HG03558 (cell line): ENCODE measurements at regions not wholly inside any gene's neighbourhood (a gene's known extent, or its start where the extent isn't known, plus 50 kb on each side); places are given as distances from the start of the nearest gene placed in this dataset.
"Not testable (repeated sequence)": the region's sequence is repeated elsewhere in the genome, so short reads cannot be mapped to it uniquely, and the experiment has no call there.

Experiments used
- ATAC-seq: cut with Tn5 transposase; IDR thresholded peaks from one replicate; pipeline ENCODE4 v1.9.1; 2021; ENCODE audit warnings: moderate number of reproducible peaks; ENCODE audit not compliant: unreplicated experiment; ENCODE audit errors: extremely low read depth

- no peak for ATAC-seq
Measured at GRCh38 chr20:12699374-12700228, 309.2 kb upstream of the SPTLC3 start.

- no peak for ATAC-seq
Measured at GRCh38 chr20:12700701-12701100, 308.1 kb upstream of the SPTLC3 start.

- no peak for ATAC-seq
Measured at GRCh38 chr20:12702312-12702711, 306.5 kb upstream of the SPTLC3 start.

GRCh38 chr20:12715371-12715770, 293.4 kb upstream of the SPTLC3 start:
- ATAC-seq: no peak

- no peak for ATAC-seq
Measured at GRCh38 chr20:12715991-12716680, 292.6 kb upstream of the SPTLC3 start.

- ATAC-seq: no peak
Measured at GRCh38 chr20:12717061-12717460, 291.7 kb upstream of the SPTLC3 start.

- no peak for ATAC-seq
Measured at GRCh38 chr20:12718619-12719018, 290.2 kb upstream of the SPTLC3 start.

- ATAC-seq: no peak
Measured at GRCh38 chr20:12721636-12722035, 287.1 kb upstream of the SPTLC3 start.

GRCh38 chr20:12722091-12722490, 286.7 kb upstream of the SPTLC3 start:
- no peak for ATAC-seq

- no peak for ATAC-seq
Measured at GRCh38 chr20:12723811-12724210, 285.0 kb upstream of the SPTLC3 start.

- ATAC-seq: no peak
Measured at GRCh38 chr20:12728782-12729181, 280.0 kb upstream of the SPTLC3 start.

- no peak for ATAC-seq
Measured at GRCh38 chr20:12729326-12729725, 279.4 kb upstream of the SPTLC3 start.

GRCh38 chr20:12733811-12734210, 275.0 kb upstream of the SPTLC3 start:
- no peak for ATAC-seq

GRCh38 chr20:12737497-12737896, 271.3 kb upstream of the SPTLC3 start:
- ATAC-seq: no peak

- no peak for ATAC-seq
Measured at GRCh38 chr20:12737900-12738299, 270.9 kb upstream of the SPTLC3 start.

- ATAC-seq: no peak
Measured at GRCh38 chr20:12740647-12741046, 268.1 kb upstream of the SPTLC3 start.

GRCh38 chr20:12744037-12744436, 264.7 kb upstream of the SPTLC3 start:
- ATAC-seq: no peak

- ATAC-seq: no peak
Measured at GRCh38 chr20:12748359-12748994, 260.3 kb upstream of the SPTLC3 start.

GRCh38 chr20:12750221-12750620, 258.6 kb upstream of the SPTLC3 start:
- ATAC-seq: no peak

- not testable (repeated sequence) for ATAC-seq
Measured at GRCh38 chr20:12752900-12753693, 255.7 kb upstream of the SPTLC3 start.
